T-helper 1 cell treated with Interleukin-12 subunit alpha and Interleukin-12 subunit beta and Interleukin-4 antibody, amounts not matched to agents 30 μg/mL and 1 μg/mL, for 36 hours (primary cell): ENCODE measurements at regions not wholly inside any gene's neighbourhood (a gene's known extent, or its start where the extent isn't known, plus 50 kb on each side); places are given as distances from the start of the nearest gene placed in this dataset.
"Not testable (repeated sequence)": the region's sequence is repeated elsewhere in the genome, so short reads cannot be mapped to it uniquely, and the experiment has no call there.

Source experiments
- H3K27ac Mint-ChIP-seq: one replicate; pipeline ENCODE4 v1.8.0; 2021; ENCODE audit warnings: mild to moderate bottlenecking, mixed read lengths
- H3K27me3 Mint-ChIP-seq: one replicate; pipeline ENCODE4 v1.8.0; 2021; ENCODE audit warnings: low read depth, mixed read lengths
- H3K36me3 Mint-ChIP-seq: one replicate; pipeline ENCODE4 v1.8.0; 2021; ENCODE audit warnings: low read depth, mixed read lengths
- H3K4me1 Mint-ChIP-seq: one replicate; pipeline ENCODE4 v1.8.0; 2021; ENCODE audit warnings: low read depth, mixed read lengths
- H3K4me3 Mint-ChIP-seq: one replicate; pipeline ENCODE4 v1.8.0; 2021; ENCODE audit warnings: mild to moderate bottlenecking, moderate library complexity, mixed read lengths
- H3K9me3 Mint-ChIP-seq: one replicate; pipeline ENCODE4 v1.8.0; 2021; ENCODE audit warnings: mixed read lengths

DNA sequence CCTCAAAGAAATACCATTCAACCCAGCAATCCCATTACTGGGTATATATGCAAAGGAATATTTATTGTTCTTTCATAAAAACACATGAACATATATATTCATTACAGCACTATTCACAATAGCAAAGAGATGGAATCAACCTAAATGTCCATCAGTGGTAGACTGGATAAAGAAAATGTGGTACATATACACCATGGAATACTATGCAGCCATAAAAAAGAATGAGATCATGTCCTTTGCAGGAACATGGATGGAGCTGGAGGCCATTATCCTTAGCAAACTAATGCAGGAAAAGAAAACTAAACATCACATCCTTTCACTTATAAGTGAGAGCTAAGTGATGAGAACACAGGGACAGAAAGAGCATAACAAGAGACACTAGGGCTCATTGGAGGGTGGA lies 142.7 kb upstream of the THY1 start:
- H3K4me3 Mint-ChIP-seq, H3K4me1 Mint-ChIP-seq, H3K27ac Mint-ChIP-seq, H3K36me3 Mint-ChIP-seq, H3K9me3 Mint-ChIP-seq: not testable (repeated sequence)
- peaks cover 17% of the 10 kb centered on the region for H3K27me3 Mint-ChIP-seq

DNA sequence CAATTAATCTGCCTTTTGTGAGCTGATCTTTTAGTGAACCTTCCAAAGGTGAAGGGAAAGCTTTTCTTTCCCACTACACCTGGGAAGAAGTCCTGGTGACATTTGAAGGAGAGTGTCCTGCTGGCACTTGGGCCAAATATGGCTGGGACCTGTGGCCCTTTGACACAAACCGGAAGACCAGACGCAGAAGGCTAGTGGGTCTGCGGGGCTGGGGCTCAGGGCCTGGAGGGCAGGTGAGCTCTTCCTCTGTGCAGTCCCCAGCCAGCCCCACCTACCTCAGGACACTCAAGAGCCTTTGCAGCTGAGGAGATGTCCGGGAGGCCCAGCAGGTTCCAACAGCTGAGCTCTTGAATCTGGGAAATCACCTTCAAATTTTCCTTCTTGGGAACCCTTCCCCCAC lies 138.0 kb upstream of the THY1 start:
- no peak overlapping the region for H3K4me3 Mint-ChIP-seq
- H3K27me3 Mint-ChIP-seq: peaks cover 17% of the 10 kb centered on the region
- no peaks in the 10 kb centered on the region for H3K4me1 Mint-ChIP-seq
- H3K9me3 Mint-ChIP-seq: no peaks in the 10 kb centered on the region
- H3K27ac Mint-ChIP-seq: no peak overlapping the region
- no peaks in the 10 kb centered on the region for H3K36me3 Mint-ChIP-seq

DNA sequence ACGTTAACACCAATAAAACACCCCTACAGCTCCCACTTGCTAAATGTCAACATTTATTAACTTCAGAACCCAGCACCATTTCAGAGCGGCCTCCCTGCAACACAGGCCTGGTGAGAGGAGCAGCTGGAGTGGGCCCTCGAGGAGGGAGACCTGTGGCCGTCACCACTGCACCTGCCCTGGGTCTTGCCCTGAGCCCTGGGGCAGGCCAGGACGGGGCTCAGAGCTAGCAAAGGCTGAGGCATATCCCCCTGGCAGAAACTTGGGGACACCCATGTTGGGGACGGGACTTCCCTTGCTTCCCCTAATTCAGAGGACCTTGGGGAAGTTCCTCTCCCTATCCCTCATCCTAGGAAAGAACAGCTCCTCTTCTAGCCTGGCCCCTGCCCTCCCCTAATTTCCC lies 137.3 kb upstream of the THY1 start:
- H3K4me1 Mint-ChIP-seq: no peaks in the 10 kb centered on the region
- H3K36me3 Mint-ChIP-seq: no peaks in the 10 kb centered on the region
- peaks cover 17% of the 10 kb centered on the region for H3K27me3 Mint-ChIP-seq
- H3K9me3 Mint-ChIP-seq: no peaks in the 10 kb centered on the region
- H3K4me3 Mint-ChIP-seq: no peak overlapping the region
- H3K27ac Mint-ChIP-seq: no peak overlapping the region

- Mint-ChIP-seq H3K36me3 (no peaks in the 10 kb centered on the region), H3K9me3 (no peaks in the 10 kb centered on the region), H3K27me3 (no peaks in the 10 kb centered on the region), H3K27ac (no peak overlapping the region), H3K4me3 (no peak overlapping the region), H3K4me1 (no peaks in the 10 kb centered on the region)
Measured at GRCh38 chr11:119552106-119552485, 129.1 kb upstream of the THY1 start.

DNA sequence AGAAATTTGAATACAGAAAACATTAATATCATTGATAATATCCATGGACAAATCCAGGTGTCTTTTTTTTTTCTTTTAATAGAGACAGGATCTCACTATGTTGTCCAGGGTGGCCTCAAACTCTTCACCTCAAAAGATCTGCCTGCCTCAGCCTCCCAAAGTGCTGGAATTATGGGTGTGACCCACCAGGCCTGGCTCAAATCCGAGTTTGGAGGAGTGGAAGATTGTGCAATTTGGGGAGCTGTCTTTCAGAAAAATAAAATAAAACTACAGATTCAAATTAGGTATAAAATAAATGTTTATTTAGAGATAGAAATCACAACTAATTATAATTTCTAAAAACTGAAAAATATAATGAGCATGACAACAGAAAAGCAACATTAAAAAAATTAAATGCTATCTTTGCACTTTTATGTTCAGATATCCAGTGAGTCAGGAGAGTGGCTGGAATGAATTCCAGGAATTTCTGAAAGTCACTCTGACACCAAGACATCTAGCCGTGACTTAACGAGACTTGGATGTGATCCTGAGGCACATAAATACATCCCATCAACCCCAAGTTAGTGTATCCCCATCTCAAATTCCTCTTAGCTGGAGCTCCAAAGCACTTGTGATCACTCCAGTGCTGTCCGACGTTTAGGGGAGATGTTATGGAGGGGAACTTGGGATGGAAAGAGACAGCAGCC lies 128.6 kb upstream of the THY1 start:
- no peaks in the 10 kb centered on the region for H3K36me3 Mint-ChIP-seq
- H3K27ac Mint-ChIP-seq: no peak overlapping the region
- no peak overlapping the region for H3K4me3 Mint-ChIP-seq
- H3K27me3 Mint-ChIP-seq: no peaks in the 10 kb centered on the region
- no peaks in the 10 kb centered on the region for H3K4me1 Mint-ChIP-seq
- no peaks in the 10 kb centered on the region for H3K9me3 Mint-ChIP-seq

- no peaks in the 10 kb centered on the region for H3K9me3 Mint-ChIP-seq
- H3K36me3 Mint-ChIP-seq: no peaks in the 10 kb centered on the region
- no peaks in the 10 kb centered on the region for H3K27me3 Mint-ChIP-seq
- H3K4me3 Mint-ChIP-seq: no peak overlapping the region
- H3K27ac Mint-ChIP-seq: no peak overlapping the region
- H3K4me1 Mint-ChIP-seq: no peaks in the 10 kb centered on the region
Measured at GRCh38 chr11:119550053-119550752, 127.2 kb upstream of the THY1 start.

- no peak overlapping the region for H3K27ac Mint-ChIP-seq
- H3K4me1 Mint-ChIP-seq: no peaks in the 10 kb centered on the region
- no peaks in the 10 kb centered on the region for H3K27me3 Mint-ChIP-seq
- no peaks in the 10 kb centered on the region for H3K9me3 Mint-ChIP-seq
- H3K36me3 Mint-ChIP-seq: no peaks in the 10 kb centered on the region
- no peak overlapping the region for H3K4me3 Mint-ChIP-seq
Measured at GRCh38 chr11:119547511-119547910, 124.5 kb upstream of the THY1 start.

GRCh38 chr11:119545978-119546915 lies 123.3 kb upstream of the THY1 start:
- Mint-ChIP-seq H3K4me3 (no peak overlapping the region), H3K36me3 (no peaks in the 10 kb centered on the region), H3K27me3 (no peaks in the 10 kb centered on the region), H3K9me3 (no peaks in the 10 kb centered on the region), H3K4me1 (no peaks in the 10 kb centered on the region), H3K27ac (no peak overlapping the region)

DNA sequence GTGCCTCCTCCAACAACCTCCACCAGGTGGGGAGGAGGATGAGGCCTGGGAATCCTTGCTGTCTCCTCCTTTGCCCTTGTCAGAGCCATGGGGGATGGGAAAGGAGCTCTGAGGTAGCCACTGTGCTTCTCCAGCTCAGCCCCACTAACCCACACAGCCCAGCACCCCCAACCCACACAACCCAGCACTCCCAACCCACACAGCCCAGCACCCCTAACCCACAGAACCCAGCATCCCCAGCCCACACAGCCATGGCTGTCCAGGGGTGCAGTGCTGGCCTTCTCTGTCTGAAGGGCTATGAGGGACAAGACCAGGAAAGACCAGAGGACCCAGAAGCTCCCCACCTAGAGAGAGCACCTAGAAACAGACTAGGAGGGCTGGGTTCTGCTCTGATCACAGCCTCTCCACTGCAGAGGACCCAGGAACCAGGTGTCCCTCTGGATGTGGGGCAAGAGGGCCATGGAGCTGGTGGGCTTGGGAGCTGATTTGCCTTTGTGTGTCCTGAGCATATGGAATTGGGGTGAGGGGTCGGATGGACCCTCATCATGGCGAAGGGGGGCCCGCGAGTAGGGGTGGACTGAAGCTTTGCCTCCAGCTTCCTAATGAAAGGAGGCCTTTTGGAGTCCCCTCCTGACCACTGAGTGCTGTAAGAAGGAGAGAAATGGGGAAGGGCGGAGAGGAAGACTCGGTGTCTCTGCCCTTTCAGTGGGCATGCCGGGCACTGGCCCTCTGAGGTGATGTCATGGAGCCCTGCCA lies 117.6 kb upstream of the THY1 start:
- Mint-ChIP-seq H3K27ac (no peak overlapping the region), H3K4me3 (no peak overlapping the region), H3K27me3 (peaks cover 4% of the 10 kb centered on the region), H3K4me1 (no peaks in the 10 kb centered on the region), H3K9me3 (no peaks in the 10 kb centered on the region), H3K36me3 (no peaks in the 10 kb centered on the region)

- no peaks in the 10 kb centered on the region for H3K4me1 Mint-ChIP-seq
- H3K27ac Mint-ChIP-seq: no peak overlapping the region
- H3K4me3 Mint-ChIP-seq: no peak overlapping the region
- H3K9me3 Mint-ChIP-seq: no peaks in the 10 kb centered on the region
- H3K36me3 Mint-ChIP-seq: no peaks in the 10 kb centered on the region
- peaks cover 4% of the 10 kb centered on the region for H3K27me3 Mint-ChIP-seq
Measured at GRCh38 chr11:119539583-119539982, 116.6 kb upstream of the THY1 start.

DNA sequence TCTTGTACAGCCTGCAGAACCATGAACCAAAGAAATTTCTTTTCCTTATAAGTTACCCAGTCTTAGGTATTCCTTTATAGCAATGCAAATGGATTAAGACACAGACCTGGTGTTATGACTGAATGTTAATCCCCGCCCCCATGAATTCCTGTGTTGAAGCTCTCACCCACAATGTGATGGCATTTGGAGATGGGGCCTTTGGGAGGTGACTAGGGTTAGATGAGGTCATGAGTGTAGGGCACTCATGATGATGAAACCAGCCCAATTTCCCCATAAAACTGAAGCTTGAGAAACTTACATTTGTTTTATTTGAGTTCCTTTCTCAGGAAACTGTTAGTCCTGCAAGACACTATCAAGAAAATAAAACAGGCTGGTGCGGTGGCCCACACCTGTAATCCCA lies 115.8 kb upstream of the THY1 start:
- no peak overlapping the region for H3K27ac Mint-ChIP-seq
- peaks cover under 1% of the 10 kb centered on the region for H3K4me1 Mint-ChIP-seq
- H3K36me3 Mint-ChIP-seq: no peaks in the 10 kb centered on the region
- H3K4me3 Mint-ChIP-seq: no peak overlapping the region
- no peaks in the 10 kb centered on the region for H3K9me3 Mint-ChIP-seq
- H3K27me3 Mint-ChIP-seq: peaks cover 4% of the 10 kb centered on the region

- Mint-ChIP-seq H3K27me3 (peaks cover 4% of the 10 kb centered on the region), H3K27ac (no peak overlapping the region)
Measured at GRCh38 chr11:119537306-119538253, 114.6 kb upstream of the THY1 start.

DNA sequence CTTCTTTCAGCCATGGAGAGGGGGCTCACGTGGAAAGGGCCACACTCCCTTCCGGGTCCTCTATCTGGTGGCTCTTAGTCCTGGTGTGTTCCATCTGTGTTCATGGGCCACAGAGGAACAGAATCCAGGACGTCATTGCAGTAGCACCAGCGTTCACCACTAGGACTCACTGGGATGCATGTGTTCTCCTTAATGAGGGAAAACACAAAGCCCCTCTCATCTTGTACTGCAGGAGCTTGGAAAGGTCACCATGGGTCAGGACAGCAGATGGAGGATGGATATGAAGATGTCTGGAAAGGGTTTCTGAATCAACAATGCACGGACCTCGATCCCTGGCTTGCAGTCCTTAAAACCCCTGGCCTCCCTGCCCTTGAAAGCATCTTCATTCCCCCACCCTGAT lies 113.8 kb upstream of the THY1 start:
- no peaks in the 10 kb centered on the region for H3K36me3 Mint-ChIP-seq
- peaks cover 2% of the 10 kb centered on the region for H3K4me1 Mint-ChIP-seq

More at GRCh38 chr11:119537306-119538253, 114.6 kb upstream of the THY1 start:
- Mint-ChIP-seq H3K4me3 (no peak overlapping the region), H3K36me3 (no peaks in the 10 kb centered on the region), H3K9me3 (no peaks in the 10 kb centered on the region), H3K4me1 (peaks cover 2% of the 10 kb centered on the region)

More for the DNA sequence above, 113.8 kb upstream of the THY1 start:
- no peak overlapping the region for H3K4me3 Mint-ChIP-seq
- H3K27ac Mint-ChIP-seq: no peak overlapping the region
- H3K27me3 Mint-ChIP-seq: peaks cover 4% of the 10 kb centered on the region
- no peaks in the 10 kb centered on the region for H3K9me3 Mint-ChIP-seq
